ENCODE measurements at regions not wholly inside any gene's neighbourhood (a gene's known extent, or its start where the extent isn't known, plus 50 kb on each side); places are given as distances from the start of the nearest gene placed in this dataset.
"Not testable (repeated sequence)": the region's sequence is repeated elsewhere in the genome, so short reads cannot be mapped to it uniquely, and the experiment has no call there.

- H3K9me3 ChIP-seq; in situ Hi-C loops (cut with MboI; ENCODE audit: low sequenced_read_pairs); H3K36me3 ChIP-seq (replicated peaks); H3K27me3 ChIP-seq (ENCODE audit: low read depth); H3K4me3 ChIP-seq; DNase-seq (ENCODE audit: low spot score in 2 of 2); H3K4me1 ChIP-seq: not testable (repeated sequence)
Observed at GRCh38 chr1:120233661-120234018, 57.3 kb upstream of the SEC22B start.

- H3K9me3 ChIP-seq; in situ Hi-C loops (cut with MboI; ENCODE audit: low sequenced_read_pairs); H3K27me3 ChIP-seq (ENCODE audit: low read depth); H3K36me3 ChIP-seq (replicated peaks); H3K4me3 ChIP-seq; DNase-seq (ENCODE audit: low spot score in 2 of 2); H3K4me1 ChIP-seq: not testable (repeated sequence)
Observed at GRCh38 chr1:120232834-120233660, 56.7 kb upstream of the SEC22B start.

GRCh38 chr1:120229835-120230234 lies 53.5 kb upstream of the SEC22B start:
- H3K4me1 ChIP-seq; H3K27me3 ChIP-seq (ENCODE audit: low read depth); DNase-seq (ENCODE audit: low spot score in 2 of 2); H3K4me3 ChIP-seq; H3K9me3 ChIP-seq; H3K36me3 ChIP-seq (replicated peaks); in situ Hi-C loops (cut with MboI; ENCODE audit: low sequenced_read_pairs): not testable (repeated sequence)

Data from HAP-1 (cell line).